NT2/D1 (cell line): ENCODE measurements at regions not wholly inside any gene's neighbourhood (a gene's known extent, or its start where the extent isn't known, plus 50 kb on each side); places are given as distances from the start of the nearest gene placed in this dataset.

ENCODE experiments used
- DNase-seq: peaks from one replicate; pipeline ENCODE4 v3.0.0-alpha.2; 2011; ENCODE audit warnings: low read depth, low spot score
- H3K27me3 ChIP-seq: 2 replicates; pipeline ENCODE4 v1.6.0; 2011; ENCODE audit warnings: mild to moderate bottlenecking; ENCODE audit not compliant: insufficient read length, insufficient read depth
- H3K36me3 ChIP-seq: 2 replicates; pipeline ENCODE4 v1.6.1; 2011; ENCODE audit warnings: mild to moderate bottlenecking, low read length, mixed read lengths; ENCODE audit not compliant: insufficient read depth, insufficient read length
- H3K4me1 ChIP-seq: 2 replicates; pipeline ENCODE4 v1.5.1; 2011; ENCODE audit not compliant: insufficient read depth, insufficient read length
- H3K4me3 ChIP-seq: 2 replicates; pipeline ENCODE4 v1.5.1; 2011; ENCODE audit warnings: low read depth; ENCODE audit not compliant: insufficient read length
- H3K9ac ChIP-seq: 2 replicates; pipeline ENCODE4 v1.6.0; 2011; ENCODE audit warnings: low read depth; ENCODE audit not compliant: insufficient read length
- H3K9me3 ChIP-seq: 2 replicates; pipeline ENCODE4 v1.5.1; 2011; ENCODE audit warnings: mild to moderate bottlenecking, low read length; ENCODE audit not compliant: insufficient read depth
- SUZ12 ChIP-seq: IDR thresholded peaks from 2 replicates; pipeline ENCODE4 v1.6.1; 2011; ENCODE audit not compliant: insufficient read length, insufficient read depth; ENCODE audit errors: extremely low read depth
- YY1 ChIP-seq: IDR thresholded peaks from 2 replicates; pipeline ENCODE4 v1.6.1; 2011; ENCODE audit not compliant: insufficient read length, insufficient read depth
- ZNF274 ChIP-seq: IDR thresholded peaks from 2 replicates; pipeline ENCODE4 v1.6.1; 2011; ENCODE audit warnings: mild to moderate bottlenecking, low read depth, low read length

DNA sequence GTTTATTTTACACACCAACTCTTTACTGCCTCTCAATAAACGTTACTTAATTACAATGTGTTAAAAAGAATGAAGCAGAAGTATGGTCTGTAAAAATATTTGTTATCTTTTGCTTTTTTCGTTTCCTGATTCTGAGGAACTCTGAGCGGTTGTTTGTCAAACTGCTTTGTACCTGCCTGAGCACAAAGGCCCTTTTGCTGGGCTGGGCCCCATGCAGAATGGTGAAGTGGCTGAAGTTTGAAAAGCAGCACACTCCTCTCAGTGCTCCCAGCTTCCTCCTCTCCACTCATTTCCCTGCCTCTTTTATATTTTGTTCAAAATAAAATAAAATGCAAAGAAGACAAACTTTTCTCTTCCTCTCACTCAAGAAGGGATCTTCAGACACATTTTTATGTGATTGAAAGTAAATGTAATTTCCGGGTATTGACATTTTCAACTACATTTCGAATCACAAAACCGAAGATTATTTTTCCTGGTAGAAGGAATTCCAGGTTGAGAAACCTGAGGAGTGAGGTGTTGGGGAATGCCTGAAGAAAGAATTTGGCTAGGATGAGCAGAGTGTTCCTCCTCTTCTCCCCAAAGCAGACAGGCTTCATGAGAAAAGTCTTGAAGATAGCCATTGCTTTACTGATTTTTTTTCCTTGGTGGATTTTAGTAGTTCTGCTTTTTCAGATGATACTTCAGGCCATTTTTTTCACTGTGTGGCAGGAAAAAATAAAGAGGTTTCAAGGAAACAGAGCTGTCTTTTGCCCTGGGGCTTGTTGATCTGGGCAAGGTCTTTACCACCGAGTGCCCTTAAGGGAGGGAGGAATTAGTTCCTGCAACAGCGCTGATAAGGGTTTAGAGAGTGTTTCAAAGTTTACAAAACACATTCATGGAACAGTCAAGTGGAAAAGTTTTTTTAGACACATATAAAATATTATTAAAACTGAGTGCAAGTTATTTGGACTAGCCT, 229.8 kb downstream of the NFKBIZ start:
- H3K36me3 ChIP-seq: no peaks in the 10 kb centered on the region
- H3K9me3 ChIP-seq: no peaks in the 10 kb centered on the region
- no peaks in the 10 kb centered on the region for H3K4me1 ChIP-seq
- DNase-seq: no peak
- H3K9ac ChIP-seq: no peak overlapping the region
- H3K27me3 ChIP-seq: no peaks in the 10 kb centered on the region
- H3K4me3 ChIP-seq: no peak overlapping the region
- TF ChIP-seq ZNF274 (no peak), YY1 (no peak), SUZ12 (no peak)

DNA sequence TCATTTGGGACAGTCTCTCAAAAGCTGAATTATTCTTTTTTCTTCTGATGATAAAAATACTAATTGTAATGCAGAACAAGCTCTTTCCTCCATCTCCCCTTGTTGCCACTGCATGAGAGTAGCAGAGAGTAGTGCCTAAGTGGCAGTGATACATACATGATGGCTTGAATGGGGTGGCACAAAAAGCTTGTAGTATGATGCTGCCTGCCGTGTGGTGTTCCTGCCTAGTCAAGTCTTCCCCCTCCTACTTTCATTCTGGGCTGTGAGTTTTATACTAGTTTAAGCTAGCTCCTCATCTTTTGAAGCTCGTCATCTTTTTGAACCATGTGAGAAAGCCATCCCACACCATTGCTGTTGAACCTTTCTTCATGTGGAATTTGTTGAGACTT, 230.5 kb downstream of the NFKBIZ start:
- TF ChIP-seq ZNF274: no peak
- no peak for TF ChIP-seq SUZ12
- TF ChIP-seq YY1: no peak
- no peak for DNase-seq

DNA sequence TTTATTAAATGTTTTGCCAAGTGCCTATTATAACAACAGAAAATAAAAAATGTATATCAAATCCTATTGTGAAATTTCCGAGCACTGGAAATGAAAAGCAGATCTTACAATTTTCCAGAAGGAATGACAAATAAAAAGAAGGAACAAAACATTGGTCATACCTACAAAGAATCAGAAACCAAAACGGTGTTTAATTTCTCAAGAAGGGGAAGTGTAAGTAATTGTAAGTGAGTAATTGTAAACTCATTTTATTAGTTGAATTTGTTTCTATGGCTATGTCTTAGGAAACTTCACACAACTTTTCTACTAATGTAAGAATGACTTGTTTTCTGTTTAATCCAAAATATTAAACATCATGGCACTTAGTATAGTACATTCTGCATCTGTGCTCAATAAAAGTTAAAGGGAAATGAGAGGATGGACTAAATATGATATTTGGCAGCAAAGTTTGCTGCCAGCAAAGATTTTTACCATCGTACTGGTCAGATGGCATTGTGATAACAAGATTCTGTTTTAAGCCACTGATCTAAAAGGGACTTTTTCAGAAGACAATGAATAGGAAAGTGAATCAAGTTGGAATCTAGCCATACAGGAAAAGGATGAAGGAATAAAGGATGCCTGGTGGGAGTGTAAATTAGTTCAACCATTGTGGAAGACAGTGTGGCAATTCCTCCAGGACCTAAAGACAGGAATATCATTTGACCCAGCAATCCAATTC, 232.4 kb downstream of the NFKBIZ start:
- H3K9ac ChIP-seq: no peak overlapping the region
- DNase-seq: no peak

More for the DNA sequence above, 230.5 kb downstream of the NFKBIZ start:
- Histone ChIP-seq H3K27me3 (no peaks in the 10 kb centered on the region), H3K9me3 (no peaks in the 10 kb centered on the region), H3K9ac (no peak overlapping the region), H3K36me3 (no peaks in the 10 kb centered on the region), H3K4me1 (no peaks in the 10 kb centered on the region), H3K4me3 (no peak overlapping the region)

DNA sequence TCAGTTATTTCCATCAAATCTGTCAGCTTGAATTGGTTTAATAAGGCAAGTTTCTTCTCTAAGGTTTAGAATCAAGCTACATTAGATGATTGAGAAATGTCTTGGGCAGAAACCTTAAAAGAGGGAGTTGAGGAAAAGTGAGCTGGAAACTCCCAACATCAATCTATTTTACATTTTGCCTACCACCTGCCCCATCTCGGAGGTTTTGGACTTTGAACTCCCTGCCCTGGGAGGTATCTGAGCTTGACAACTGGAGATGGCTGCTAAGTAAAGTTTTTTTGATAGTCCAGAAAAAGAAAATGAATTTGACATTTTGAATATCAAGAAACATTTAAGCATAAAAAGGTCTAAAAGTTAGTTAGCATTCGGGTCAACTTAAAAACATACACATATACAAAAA, 234.2 kb downstream of the NFKBIZ start:
- no peak for DNase-seq
- no peaks in the 10 kb centered on the region for H3K4me1 ChIP-seq
- H3K4me3 ChIP-seq: no peak overlapping the region
- H3K27me3 ChIP-seq: no peaks in the 10 kb centered on the region
- no peaks in the 10 kb centered on the region for H3K9me3 ChIP-seq
- no peak for TF ChIP-seq ZNF274
- TF ChIP-seq YY1: no peak
- TF ChIP-seq SUZ12: no peak
- no peak overlapping the region for H3K9ac ChIP-seq
- no peaks in the 10 kb centered on the region for H3K36me3 ChIP-seq

More for the DNA sequence above, 232.4 kb downstream of the NFKBIZ start:
- Histone ChIP-seq H3K36me3 (no peaks in the 10 kb centered on the region), H3K9me3 (no peaks in the 10 kb centered on the region), H3K4me1 (no peaks in the 10 kb centered on the region), H3K4me3 (no peak overlapping the region), H3K27me3 (no peaks in the 10 kb centered on the region)
- TF ChIP-seq SUZ12: no peak
- no peak for TF ChIP-seq ZNF274
- TF ChIP-seq YY1: no peak

DNA sequence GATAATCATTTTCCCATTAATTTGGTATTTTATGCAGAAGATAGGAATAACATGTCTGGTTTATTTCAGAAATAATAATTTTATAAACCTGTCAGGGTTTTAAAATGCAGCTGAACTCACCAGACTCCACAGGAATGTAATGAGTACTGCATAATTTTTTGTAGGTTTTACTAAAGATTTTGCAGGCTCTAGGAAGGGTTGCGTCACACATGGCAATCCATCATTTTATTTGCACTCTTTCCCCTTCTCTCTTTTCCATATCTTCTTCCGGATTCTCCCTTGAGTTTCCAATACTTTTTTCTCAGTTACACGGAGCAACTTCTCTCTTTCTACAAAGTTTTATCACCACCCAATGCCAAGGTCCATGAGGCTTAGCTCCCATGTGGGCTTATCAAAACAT, 234.7 kb downstream of the NFKBIZ start:
- H3K9me3 ChIP-seq: no peaks in the 10 kb centered on the region
- TF ChIP-seq YY1 (no peak), ZNF274 (no peak), SUZ12 (no peak)
- no peaks in the 10 kb centered on the region for H3K27me3 ChIP-seq
- no peaks in the 10 kb centered on the region for H3K4me1 ChIP-seq
- H3K36me3 ChIP-seq: no peaks in the 10 kb centered on the region
- no peak overlapping the region for H3K4me3 ChIP-seq
- no peak overlapping the region for H3K9ac ChIP-seq
- DNase-seq: no peak

DNA sequence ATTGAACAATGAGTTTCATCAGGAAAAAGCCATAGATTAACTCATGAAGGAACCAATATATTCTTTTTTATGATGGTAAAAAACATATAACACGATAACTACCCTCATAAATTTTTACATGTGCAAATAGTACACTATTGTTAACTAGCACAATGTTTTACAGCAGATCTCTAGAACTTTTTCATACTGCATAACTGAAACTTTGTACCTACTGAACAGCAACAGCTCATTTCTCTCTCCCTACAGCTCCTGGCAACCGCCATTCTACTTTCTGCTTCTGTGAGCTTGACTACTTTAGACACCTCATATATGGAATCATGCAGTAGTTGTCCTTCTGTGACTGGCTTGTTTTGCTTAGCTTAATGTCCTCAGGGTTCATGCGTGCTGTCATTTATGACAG, 235.4 kb downstream of the NFKBIZ start:
- no peak for DNase-seq

DNA sequence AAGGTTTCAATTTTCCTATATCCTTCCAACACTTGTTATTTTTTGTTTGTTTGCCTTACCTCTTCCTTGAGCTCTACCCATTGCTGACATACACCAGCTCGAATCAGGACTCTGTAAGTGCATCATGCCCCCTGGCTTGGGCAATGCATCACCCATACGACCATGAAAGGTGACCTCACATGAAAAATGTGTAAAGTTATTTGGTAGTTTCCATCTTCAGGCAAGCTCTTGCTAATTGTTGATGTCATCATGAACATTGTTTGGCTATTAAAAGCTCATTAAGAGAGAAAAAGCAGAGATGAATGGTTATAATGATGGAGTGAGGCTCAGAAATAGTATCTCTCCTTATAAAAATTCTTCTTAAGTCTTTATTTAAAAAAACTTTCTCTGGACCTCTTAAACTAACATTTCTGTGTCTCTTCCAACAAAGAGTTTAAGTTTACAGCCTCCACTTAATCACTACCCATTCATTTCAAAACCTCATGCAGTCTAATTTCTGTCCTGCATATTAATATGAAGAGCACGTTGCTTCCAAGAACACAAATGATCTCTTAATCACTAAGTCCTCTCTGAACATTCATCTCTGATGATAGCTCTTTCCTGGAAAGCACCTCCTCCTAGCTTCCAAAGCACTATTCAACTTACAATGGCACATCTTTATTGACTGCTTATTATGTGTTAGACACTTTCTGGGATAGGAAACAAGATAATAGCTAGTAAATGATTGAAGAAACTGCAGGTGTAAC, 236.3 kb downstream of the NFKBIZ start:
- no peak overlapping the region for H3K4me3 ChIP-seq
- H3K27me3 ChIP-seq: no peaks in the 10 kb centered on the region
- no peaks in the 10 kb centered on the region for H3K9me3 ChIP-seq
- TF ChIP-seq ZNF274 (no peak), SUZ12 (no peak), YY1 (no peak)
- no peaks in the 10 kb centered on the region for H3K36me3 ChIP-seq
- no peak overlapping the region for H3K9ac ChIP-seq
- no peak for DNase-seq
- H3K4me1 ChIP-seq: no peaks in the 10 kb centered on the region

More for the DNA sequence above, 235.4 kb downstream of the NFKBIZ start:
- no peaks in the 10 kb centered on the region for H3K9me3 ChIP-seq
- TF ChIP-seq ZNF274 (no peak), YY1 (no peak)
- no peaks in the 10 kb centered on the region for H3K4me1 ChIP-seq
- no peaks in the 10 kb centered on the region for H3K36me3 ChIP-seq
- H3K4me3 ChIP-seq: no peak overlapping the region
- no peaks in the 10 kb centered on the region for H3K27me3 ChIP-seq
- no peak overlapping the region for H3K9ac ChIP-seq
